HG03103 (cell line): ENCODE measurements at regions not wholly inside any gene's neighbourhood (a gene's known extent, or its start where the extent isn't known, plus 50 kb on each side); places are given as distances from the start of the nearest gene placed in this dataset.
"Not testable (repeated sequence)": the region's sequence is repeated elsewhere in the genome, so short reads cannot be mapped to it uniquely, and the experiment has no call there.

Experiments
- ATAC-seq: cut with Tn5 transposase; IDR thresholded peaks from one replicate; pipeline ENCODE4 v1.9.1; 2021; ENCODE audit warnings: low read depth; ENCODE audit not compliant: unreplicated experiment

DNA sequence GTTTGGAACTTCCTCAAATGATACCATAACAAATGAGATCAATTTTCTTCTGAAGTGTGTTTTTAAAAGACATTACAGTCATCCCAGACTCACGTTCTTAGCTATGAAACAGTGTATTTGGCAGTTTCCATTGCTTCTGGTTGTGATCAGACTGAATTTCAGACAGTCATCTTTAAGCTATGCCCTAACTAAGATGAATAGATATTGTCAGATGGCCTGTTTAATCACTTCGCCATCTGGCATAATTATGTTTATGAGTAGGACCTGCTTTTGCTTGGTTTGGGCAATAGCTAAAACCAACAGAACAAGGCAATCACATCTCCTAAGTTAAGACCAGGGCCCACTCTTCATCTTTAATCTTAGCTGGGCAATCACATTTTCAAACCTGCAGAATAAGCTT, 313.1 kb downstream of the SV2B start:
- ATAC-seq = no peak

GRCh38 chr15:91414124-91414523, 314.1 kb downstream of the SV2B start:
- ATAC-seq = no peak

GRCh38 chr15:91415258-91415657, 315.2 kb downstream of the SV2B start:
- not testable (repeated sequence) for ATAC-seq

- no peak for ATAC-seq
Measured at GRCh38 chr15:91420689-91421088, 320.6 kb downstream of the SV2B start.

DNA sequence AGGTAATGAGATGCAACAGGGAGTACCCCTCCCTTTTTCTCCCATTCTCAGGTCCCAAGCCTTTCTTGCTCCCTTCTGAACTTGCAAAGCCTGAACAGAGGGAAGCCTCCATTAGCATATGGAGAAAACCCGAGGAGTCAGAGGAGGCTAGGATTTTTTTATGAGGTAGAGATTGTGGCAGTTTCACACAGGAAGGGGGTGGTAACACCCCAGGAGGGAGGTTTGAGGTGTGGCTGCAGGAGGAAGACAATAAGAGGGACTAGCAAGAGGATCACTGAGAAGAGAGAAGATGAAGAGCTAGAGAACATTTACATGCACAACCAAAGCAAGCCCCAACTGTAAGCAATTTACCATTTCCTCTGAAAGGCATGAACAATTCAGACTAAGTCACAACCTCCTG, 322.7 kb downstream of the SV2B start:
- no peak for ATAC-seq

GRCh38 chr15:91424001-91424400, 323.9 kb downstream of the SV2B start:
- ATAC-seq = no peak

DNA sequence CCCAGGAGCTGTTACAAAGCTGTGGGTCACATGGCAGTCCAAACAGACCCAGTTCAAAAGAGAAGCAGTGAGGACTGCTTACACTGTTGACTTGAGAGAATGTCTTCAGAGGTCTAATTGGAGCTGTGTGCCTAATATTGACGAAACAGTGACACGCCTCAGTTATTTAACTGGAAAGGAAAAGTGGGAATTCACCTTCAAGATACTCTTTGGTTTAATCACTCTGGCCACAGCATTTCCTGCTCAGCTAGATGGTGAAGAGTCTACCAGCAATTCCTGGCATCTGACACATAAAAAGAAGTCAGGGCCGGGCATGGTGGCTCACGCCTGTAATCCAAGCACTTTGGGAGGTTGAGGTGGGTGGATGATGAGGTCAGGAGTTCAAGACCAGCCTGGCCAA, 326.4 kb downstream of the SV2B start:
- ATAC-seq = no peak

DNA sequence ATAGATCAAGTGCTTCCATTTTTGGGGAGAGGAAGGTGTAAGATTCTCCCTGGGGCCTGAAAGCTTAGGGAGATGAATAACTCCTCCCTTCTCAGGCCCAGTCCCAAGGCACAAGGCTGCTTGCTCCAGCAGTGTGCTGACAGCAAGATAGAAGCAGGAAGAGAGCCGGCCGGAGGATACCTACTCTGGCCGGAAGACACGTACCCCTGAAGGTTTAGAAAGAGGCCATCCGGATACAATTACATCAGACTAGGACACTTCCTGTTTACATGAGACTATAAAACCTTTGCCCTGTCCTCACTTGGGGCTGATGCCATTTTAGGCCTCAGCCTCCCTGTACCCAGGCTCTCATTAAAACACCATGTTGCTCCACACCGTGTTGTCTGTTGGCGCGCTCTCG, 329.9 kb downstream of the SV2B start:
- no peak for ATAC-seq

- ATAC-seq = no peak
Measured at GRCh38 chr15:91431041-91431715, 331.1 kb downstream of the SV2B start.

DNA sequence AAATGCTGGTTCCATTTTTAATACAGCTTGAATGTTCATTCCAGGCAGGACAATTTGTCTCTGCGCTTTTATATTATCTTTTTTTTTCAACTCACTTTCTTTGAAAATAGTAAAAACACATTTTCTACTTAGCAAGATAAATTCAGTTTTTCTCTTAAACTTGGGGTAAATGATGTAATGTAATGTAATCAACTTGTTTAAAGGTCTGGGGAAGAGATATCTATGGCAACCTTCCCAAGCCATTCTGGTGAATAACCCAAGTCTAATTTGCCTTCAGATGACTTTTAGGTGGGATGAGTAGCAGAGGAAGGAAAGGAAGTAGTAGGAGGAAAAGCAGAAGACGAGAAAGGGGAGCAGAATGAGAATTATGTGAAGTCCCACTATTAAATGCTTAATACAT, 335.1 kb downstream of the SV2B start:
- no peak for ATAC-seq

DNA sequence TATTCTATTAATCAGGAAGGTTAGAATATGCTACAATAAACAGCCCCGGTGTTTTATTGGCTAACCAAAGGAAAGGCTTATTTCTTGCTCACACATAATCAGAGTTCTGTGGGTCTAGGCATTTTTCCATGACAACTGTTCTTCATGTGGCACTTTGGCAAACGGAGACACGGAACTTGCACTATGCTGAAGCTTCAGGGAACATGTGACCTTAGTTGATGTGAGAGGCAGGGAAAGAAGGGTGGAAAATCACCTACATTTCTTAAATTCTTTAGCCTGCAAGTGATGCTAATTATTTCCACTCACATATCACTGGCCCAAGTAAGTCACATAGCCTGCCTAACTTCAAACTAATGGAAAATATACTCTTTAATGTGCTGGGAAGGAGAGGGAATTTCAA, 344.6 kb downstream of the SV2B start:
- ATAC-seq = no peak

DNA sequence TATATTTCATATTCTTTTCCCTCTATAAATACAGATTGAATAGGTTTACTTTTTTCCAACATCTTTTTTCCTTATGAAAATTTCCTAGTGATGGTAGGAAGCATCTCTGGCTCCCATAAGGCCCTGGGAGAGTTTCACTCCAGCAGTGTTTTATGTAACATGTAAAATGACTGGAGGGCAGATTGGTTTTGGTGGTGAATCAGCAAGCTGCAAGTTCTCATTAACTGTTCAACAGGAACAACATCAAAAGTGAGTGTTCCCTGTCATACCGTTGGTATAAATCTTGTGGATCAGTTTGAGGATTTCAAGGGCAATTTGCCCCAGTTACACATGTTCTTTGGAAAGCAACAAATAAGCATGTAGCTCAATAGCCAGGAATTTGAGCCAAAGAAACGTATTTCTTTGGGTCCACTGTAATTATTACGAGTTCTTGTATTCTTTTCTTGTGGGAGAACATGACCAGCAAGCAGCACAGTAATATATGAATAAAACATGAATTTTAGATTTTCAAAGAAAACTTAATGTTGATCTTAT, 345.7 kb downstream of the SV2B start:
- ATAC-seq = no peak

DNA sequence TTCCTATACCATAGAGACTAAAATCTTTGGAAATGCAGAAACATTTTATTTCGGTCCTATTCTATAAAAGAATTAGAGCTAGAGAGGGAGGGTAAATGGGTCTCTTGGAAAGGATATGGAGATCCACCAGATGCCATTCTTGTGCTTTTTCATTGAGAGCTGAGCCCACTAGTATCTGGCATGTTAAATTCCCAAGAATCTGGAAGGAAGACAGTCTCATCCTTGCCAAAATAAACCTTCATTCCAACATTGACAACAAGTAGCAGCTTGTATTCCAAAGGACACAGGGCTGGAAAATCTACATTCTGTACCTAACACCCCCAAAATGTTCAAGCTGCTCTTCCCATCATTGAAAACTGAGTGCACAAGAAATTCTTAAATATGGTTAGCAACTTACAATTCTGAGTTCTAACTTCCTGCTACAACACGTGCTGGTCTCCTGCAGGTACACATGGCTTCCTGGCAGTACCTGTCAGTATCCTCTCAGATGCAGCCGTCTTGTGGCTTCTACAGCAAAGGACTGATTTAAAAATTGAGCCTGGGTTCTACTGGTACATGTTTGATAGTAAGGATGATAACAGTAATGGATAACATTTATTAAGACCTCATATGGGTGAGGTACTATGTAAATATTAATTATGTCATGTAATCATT, 348.1 kb downstream of the SV2B start:
- no peak for ATAC-seq

DNA sequence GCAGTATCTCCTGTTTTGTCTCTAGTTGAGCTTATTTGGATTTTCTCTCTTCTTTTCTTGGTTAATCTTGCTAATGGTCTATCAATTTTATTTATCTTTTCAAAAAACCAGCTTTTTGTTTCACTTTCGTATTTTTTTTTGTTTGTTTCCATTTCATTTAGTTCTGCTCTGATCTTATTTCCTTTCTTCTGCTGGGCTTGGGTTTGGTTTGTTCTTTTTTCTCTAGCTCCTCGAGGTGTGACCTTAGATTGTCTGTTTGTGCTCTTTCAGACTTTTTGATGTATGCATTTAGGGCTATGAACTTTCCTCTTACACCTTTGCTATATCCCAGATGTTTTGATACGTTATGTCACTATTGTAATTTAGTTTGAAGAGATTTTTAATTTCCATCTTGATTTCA, 353.3 kb downstream of the SV2B start:
- not testable (repeated sequence) for ATAC-seq

DNA sequence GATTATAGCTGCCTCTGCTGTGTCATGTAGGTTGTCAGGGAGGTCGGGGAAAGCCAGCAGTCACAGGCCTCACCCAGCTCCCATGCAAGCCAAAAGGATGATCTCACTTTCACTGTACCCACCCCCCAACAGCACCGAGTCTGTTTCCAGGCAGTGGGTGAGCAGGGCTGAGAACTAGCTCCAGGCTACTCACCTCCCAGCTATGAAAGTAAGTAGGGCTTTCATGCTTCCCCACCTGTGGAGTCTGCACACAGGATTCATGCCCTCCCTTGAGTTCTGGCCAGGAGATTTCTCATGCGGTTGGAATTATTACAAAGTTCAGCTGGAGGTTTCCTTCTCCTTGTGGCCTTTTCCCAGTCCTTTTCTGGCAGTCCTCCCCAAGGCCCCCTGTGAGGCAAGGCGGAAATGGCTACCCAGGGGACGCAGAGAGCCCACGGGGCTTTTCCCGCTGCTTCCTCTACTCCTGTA, 356.2 kb downstream of the SV2B start:
- ATAC-seq = no peak

DNA sequence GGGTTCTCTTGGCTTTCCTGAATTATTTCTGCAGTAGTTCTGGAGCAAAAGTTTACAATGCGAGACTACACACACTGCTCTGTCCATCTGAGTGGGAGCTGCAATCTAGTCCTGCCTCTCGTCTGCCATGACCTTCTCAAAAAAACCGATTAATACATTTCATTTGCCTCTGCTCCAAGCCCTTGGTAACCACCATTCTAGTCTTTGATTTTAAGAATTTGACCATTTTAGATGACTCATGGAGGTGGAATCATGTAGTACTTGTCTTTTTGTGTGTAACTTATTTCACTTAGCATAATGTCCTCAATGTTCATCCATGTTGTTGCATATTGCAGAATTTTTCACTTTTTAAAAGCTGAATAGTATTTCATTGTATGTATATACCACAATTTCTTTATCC, 356.9 kb downstream of the SV2B start:
- no peak for ATAC-seq

GRCh38 chr15:91461377-91461776, 361.3 kb downstream of the SV2B start:
- ATAC-seq = no peak

GRCh38 chr15:91465086-91465485, 365.0 kb downstream of the SV2B start:
- ATAC-seq = no peak

- ATAC-seq = no peak
Measured at GRCh38 chr15:91465696-91466095, 365.6 kb downstream of the SV2B start.

DNA sequence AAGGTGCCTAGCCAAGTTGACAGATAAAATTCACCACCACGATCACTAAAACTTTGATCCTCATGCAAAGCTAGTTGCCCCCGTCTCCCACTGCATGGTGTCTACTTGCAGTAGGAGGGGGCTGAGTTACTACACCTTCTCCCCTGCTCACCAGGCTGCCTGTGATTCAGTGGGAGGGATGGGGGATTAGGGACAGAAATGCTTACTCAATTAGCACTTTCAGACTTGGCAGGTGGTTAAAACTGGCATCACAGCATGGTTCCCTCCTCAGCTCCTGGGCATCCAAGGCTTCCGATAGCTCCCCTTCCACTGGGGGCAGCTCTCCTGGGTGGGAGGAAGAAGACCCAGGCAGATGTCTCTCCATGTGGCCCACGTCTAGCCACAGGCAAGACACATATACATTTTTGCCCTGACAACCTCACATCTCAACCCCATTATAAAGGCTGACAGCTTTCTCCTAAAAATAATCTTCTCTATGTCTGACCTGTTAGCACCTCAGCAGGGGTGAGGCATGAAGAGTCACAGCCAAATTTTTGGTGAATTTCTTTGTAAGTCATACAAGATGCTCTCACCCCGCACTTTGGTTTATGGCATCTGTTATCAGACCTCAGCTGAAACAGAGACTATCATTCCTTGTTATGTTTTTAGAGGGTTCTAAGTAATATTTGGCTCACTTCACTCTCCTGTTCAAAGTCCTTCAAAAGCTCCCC, 369.0 kb downstream of the SV2B start:
- ATAC-seq = no peak
